CD4-positive, alpha-beta T cell treated with Interleukin-12 subunit alpha and Interleukin-12 subunit beta, for 1 hour (primary cell): ENCODE measurements at regions not wholly inside any gene's neighbourhood (a gene's known extent, or its start where the extent isn't known, plus 50 kb on each side); places are given as distances from the start of the nearest gene placed in this dataset.

ENCODE experiments used
- DNase-seq: peaks from one replicate; pipeline ENCODE4 v3.0.0-alpha.2; 2020

- no peak for DNase-seq
Observed at GRCh38 chr13:95352486-95352885, 51.2 kb upstream of the ABCC4 start.

GRCh38 chr13:95354156-95354555 is 52.9 kb upstream of the ABCC4 start:
- DNase-seq: no peak

GRCh38 chr13:95354680-95355487 is 53.6 kb upstream of the ABCC4 start:
- DNase-seq: no peak

- DNase-seq: no peak
Observed at GRCh38 chr13:95355494-95355893, 54.2 kb upstream of the ABCC4 start.

GRCh38 chr13:95356916-95357315 is 55.7 kb upstream of the ABCC4 start:
- no peak for DNase-seq

GRCh38 chr13:95357875-95358274 is 56.6 kb upstream of the ABCC4 start:
- no peak for DNase-seq

GRCh38 chr13:95360052-95360451 is 58.8 kb upstream of the ABCC4 start:
- no peak for DNase-seq

- DNase-seq: no peak
Observed at GRCh38 chr13:95360464-95361097, 59.3 kb upstream of the ABCC4 start.

- no peak for DNase-seq
Observed at GRCh38 chr13:95361686-95362085, 60.4 kb upstream of the ABCC4 start.

GRCh38 chr13:95362666-95363065 is 61.4 kb upstream of the ABCC4 start:
- DNase-seq: no peak

GRCh38 chr13:95367309-95367843 is 66.1 kb upstream of the ABCC4 start:
- no peak for DNase-seq

- no peak for DNase-seq
Observed at GRCh38 chr13:95368998-95369397, 67.7 kb upstream of the ABCC4 start.

GRCh38 chr13:95375706-95376105 is 74.5 kb upstream of the ABCC4 start:
- DNase-seq: no peak

GRCh38 chr13:95378603-95379002 is 77.4 kb upstream of the ABCC4 start:
- no peak for DNase-seq

- peak; percentile 70 for DNase-seq
Observed at GRCh38 chr13:95380468-95381211, 79.4 kb upstream of the ABCC4 start.

- DNase-seq: no peak
Observed at GRCh38 chr13:95381212-95381527, 79.9 kb upstream of the ABCC4 start.

- DNase-seq: no peak
Observed at GRCh38 chr13:95382411-95382810, 81.2 kb upstream of the ABCC4 start.

GRCh38 chr13:95382916-95383315 is 81.7 kb upstream of the ABCC4 start:
- DNase-seq: no peak

- no peak for DNase-seq
Observed at GRCh38 chr13:95385373-95385772, 84.1 kb upstream of the ABCC4 start.

GRCh38 chr13:95385798-95386197 is 84.5 kb upstream of the ABCC4 start:
- no peak for DNase-seq

GRCh38 chr13:95386370-95386769 is 85.1 kb upstream of the ABCC4 start:
- DNase-seq: no peak

GRCh38 chr13:95387733-95388207 is 86.5 kb upstream of the ABCC4 start:
- no peak for DNase-seq

- no peak for DNase-seq
Observed at GRCh38 chr13:95388420-95389079, 87.3 kb upstream of the ABCC4 start.
